Liver (tissue), 3 donors: ENCODE measurements at regions not wholly inside any gene's neighbourhood (a gene's known extent, or its start where the extent isn't known, plus 50 kb on each side); places are given as distances from the start of the nearest gene placed in this dataset.

Source experiments
- CTCF ChIP-seq: fragments of 150-350 bp; IDR thresholded peaks from 2 replicates; pipeline ENCODE4 v1.5.1; 2017; ENCODE audit warnings: improper control_type of control experiment, low read depth, low read length; ENCODE audit not compliant: missing input control
- FOXA1 ChIP-seq: IDR thresholded peaks from 2 replicates; pipeline ENCODE4 v1.6.1; 2016; ENCODE audit warnings: antibody characterized with exemption
- GABPA ChIP-seq, 2 donors: IDR thresholded peaks in 1 of 2; conservative IDR thresholded peaks in 1 of 2; 2 replicates each; pipeline ENCODE4 v1.6.1; 2016; ENCODE audit warnings: antibody characterized with exemption in 2 of 2, mild to moderate bottlenecking in 1 of 2, moderate library complexity in 1 of 2
- MAX ChIP-seq: IDR thresholded peaks from 2 replicates; pipeline ENCODE4 v1.6.1; 2016; ENCODE audit warnings: antibody characterized with exemption
- NR2F2 ChIP-seq: IDR thresholded peaks from 2 replicates; pipeline ENCODE4 v1.6.1; 2016; ENCODE audit warnings: antibody characterized with exemption
- RAD21 ChIP-seq, 2 donors: IDR thresholded peaks; 2 replicates each; pipeline ENCODE4 v1.6.1; 2016; ENCODE audit warnings: antibody characterized with exemption in 2 of 2, mild to moderate bottlenecking in 2 of 2
- RXRA ChIP-seq, 2 donors: IDR thresholded peaks; 2 replicates each; pipeline ENCODE4 v1.6.1; 2017 to 2018; ENCODE audit warnings: antibody characterized with exemption in 2 of 2, mild to moderate bottlenecking in 1 of 2
- SP1 ChIP-seq: IDR thresholded peaks from 2 replicates; pipeline ENCODE4 v1.6.1; 2018; ENCODE audit warnings: antibody characterized with exemption, mild to moderate bottlenecking
- TAF1 ChIP-seq: conservative IDR thresholded peaks from 2 replicates; pipeline ENCODE4 v1.6.1; 2016; ENCODE audit warnings: antibody characterized with exemption, mild to moderate bottlenecking
- YY1 ChIP-seq: IDR thresholded peaks from 2 replicates; pipeline ENCODE4 v1.6.1; 2016; ENCODE audit warnings: antibody characterized with exemption, mild to moderate bottlenecking
- ZBTB33 ChIP-seq: IDR thresholded peaks from 2 replicates; pipeline ENCODE4 v1.6.1; 2016; ENCODE audit warnings: antibody characterized with exemption
- TF ChIP-seq, protein P1 (sequence below): IDR thresholded peaks from 2 replicates; pipeline ENCODE4 v1.6.1; 2016; ENCODE audit warnings: antibody characterized with exemption, mild to moderate bottlenecking
- donor health status: healthy.
- donor health status: healthy.

DNA sequence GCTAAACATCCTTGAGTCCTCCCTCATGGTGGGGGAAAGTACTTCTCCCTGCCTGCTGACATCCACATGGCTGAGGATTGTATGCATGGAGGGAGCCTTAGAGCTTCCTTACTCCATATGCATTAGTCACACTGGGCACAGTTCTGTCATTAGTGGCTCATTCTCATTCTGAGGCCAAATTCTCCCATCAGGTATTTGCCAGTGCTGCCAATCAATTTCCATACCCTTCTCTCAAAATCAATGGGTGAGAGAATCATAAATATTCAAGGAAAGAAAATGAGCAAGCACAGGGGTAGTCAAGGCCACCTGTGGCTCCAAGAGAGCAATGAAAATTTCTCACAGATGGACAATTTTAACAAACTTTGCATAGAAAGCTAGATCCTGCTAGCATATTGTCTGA is 422.6 kb upstream of the SETBP1 start:
- TF ChIP-seq CTCF (no peak), RXRA (IDR thresholded peaks at IDR 0.05) (no peak), SP1 (no peak), ZBTB33 (no peak), GABPA (IDR thresholded peaks at IDR 0.05 in 1 of 2, conservative IDR thresholded peaks at IDR 0.05 in 1 of 2) (no peak), RAD21 (IDR thresholded peaks at IDR 0.05) (no peak), MAX (no peak), YY1 (no peak), NR2F2 (no peak), TAF1 (no peak), FOXA1 (no peak)
- TF ChIP-seq, protein P1, sequence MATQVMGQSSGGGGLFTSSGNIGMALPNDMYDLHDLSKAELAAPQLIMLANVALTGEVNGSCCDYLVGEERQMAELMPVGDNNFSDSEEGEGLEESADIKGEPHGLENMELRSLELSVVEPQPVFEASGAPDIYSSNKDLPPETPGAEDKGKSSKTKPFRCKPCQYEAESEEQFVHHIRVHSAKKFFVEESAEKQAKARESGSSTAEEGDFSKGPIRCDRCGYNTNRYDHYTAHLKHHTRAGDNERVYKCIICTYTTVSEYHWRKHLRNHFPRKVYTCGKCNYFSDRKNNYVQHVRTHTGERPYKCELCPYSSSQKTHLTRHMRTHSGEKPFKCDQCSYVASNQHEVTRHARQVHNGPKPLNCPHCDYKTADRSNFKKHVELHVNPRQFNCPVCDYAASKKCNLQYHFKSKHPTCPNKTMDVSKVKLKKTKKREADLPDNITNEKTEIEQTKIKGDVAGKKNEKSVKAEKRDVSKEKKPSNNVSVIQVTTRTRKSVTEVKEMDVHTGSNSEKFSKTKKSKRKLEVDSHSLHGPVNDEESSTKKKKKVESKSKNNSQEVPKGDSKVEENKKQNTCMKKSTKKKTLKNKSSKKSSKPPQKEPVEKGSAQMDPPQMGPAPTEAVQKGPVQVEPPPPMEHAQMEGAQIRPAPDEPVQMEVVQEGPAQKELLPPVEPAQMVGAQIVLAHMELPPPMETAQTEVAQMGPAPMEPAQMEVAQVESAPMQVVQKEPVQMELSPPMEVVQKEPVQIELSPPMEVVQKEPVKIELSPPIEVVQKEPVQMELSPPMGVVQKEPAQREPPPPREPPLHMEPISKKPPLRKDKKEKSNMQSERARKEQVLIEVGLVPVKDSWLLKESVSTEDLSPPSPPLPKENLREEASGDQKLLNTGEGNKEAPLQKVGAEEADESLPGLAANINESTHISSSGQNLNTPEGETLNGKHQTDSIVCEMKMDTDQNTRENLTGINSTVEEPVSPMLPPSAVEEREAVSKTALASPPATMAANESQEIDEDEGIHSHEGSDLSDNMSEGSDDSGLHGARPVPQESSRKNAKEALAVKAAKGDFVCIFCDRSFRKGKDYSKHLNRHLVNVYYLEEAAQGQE = no peak
